ENCODE measurements at regions not wholly inside any gene's neighbourhood (a gene's known extent, or its start where the extent isn't known, plus 50 kb on each side); places are given as distances from the start of the nearest gene placed in this dataset.

GRCh38 chr10:113282564-113282963 lies 270.3 kb upstream of the HABP2 start:
- TF ChIP-seq, protein P1, sequence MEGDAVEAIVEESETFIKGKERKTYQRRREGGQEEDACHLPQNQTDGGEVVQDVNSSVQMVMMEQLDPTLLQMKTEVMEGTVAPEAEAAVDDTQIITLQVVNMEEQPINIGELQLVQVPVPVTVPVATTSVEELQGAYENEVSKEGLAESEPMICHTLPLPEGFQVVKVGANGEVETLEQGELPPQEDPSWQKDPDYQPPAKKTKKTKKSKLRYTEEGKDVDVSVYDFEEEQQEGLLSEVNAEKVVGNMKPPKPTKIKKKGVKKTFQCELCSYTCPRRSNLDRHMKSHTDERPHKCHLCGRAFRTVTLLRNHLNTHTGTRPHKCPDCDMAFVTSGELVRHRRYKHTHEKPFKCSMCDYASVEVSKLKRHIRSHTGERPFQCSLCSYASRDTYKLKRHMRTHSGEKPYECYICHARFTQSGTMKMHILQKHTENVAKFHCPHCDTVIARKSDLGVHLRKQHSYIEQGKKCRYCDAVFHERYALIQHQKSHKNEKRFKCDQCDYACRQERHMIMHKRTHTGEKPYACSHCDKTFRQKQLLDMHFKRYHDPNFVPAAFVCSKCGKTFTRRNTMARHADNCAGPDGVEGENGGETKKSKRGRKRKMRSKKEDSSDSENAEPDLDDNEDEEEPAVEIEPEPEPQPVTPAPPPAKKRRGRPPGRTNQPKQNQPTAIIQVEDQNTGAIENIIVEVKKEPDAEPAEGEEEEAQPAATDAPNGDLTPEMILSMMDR (IDR thresholded peaks at IDR 0.05), result no peak
- TF ChIP-seq EP300 (IDR thresholded peaks at IDR 0.05) (no peak), POLR2A (IDR thresholded peaks at IDR 0.05) (no peak), POLR2AphosphoS5 (IDR thresholded peaks at IDR 0.05) (no peak)

Data from sigmoid colon (tissue), 4 donors.